ENCODE measurements at regions not wholly inside any gene's neighbourhood (a gene's known extent, or its start where the extent isn't known, plus 50 kb on each side); places are given as distances from the start of the nearest gene placed in this dataset.

GRCh38 chr18:68288408-68288807 is 426.5 kb downstream of the TMX3 start:
- H3K27ac ChIP-seq: no peak overlapping the region
- TF ChIP-seq CTCF (IDR thresholded peaks at IDR 0.05): no peak
- no peaks in the 10 kb centered on the region for H3K27me3 ChIP-seq (ENCODE audit: control insufficient read depth, insufficient read depth, low read length)
- no peaks in the 10 kb centered on the region for H3K4me1 ChIP-seq
- no peak overlapping the region for H3K9ac ChIP-seq
- H3K9me3 ChIP-seq (ENCODE audit: control insufficient read depth, low read length): no peaks in the 10 kb centered on the region
- no peak overlapping the region for H3K4me2 ChIP-seq (ENCODE audit: low read length)
- H3K4me3 ChIP-seq (ENCODE audit: low read depth, low read length): no peak overlapping the region
- H2AFZ ChIP-seq: no peak overlapping the region
- H3K79me2 ChIP-seq: no peaks in the 10 kb centered on the region
- no peaks in the 10 kb centered on the region for H3K36me3 ChIP-seq (ENCODE audit: control insufficient read depth, insufficient read depth, low read length)

DNA sequence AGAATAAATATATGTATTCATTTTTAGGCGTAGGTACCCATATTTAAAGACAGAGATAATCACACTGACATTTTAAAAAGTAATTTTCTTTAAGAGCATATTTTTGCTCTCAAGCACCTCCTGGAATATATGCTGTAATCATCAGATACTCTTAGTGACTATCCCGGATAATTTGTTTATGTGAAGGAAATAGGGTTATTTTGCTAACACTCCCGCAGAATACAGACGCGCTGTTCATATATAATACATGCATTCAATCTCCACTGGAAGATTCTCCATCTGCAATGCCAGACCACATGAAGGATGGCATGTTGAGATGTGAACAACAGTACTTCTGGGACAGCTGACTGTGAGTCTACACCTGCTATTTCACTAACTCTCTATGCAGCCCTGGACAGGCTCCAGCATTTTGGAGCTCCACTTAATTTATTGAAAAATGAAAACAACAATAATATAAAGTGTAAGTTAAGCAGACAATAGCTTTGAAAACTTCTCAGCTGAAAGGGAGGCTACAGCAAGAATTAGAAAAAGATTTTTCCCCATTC is 430.6 kb downstream of the TMX3 start:
- no peaks in the 10 kb centered on the region for H3K36me3 ChIP-seq (ENCODE audit: control insufficient read depth, insufficient read depth, low read length)
- H3K4me3 ChIP-seq (ENCODE audit: low read depth, low read length): no peak overlapping the region
- H3K4me2 ChIP-seq (ENCODE audit: low read length): no peak overlapping the region
- TF ChIP-seq CTCF (IDR thresholded peaks at IDR 0.05): no peak
- H3K79me2 ChIP-seq: no peaks in the 10 kb centered on the region
- H3K4me1 ChIP-seq: no peaks in the 10 kb centered on the region
- no peak overlapping the region for H3K9ac ChIP-seq
- no peak overlapping the region for H3K27ac ChIP-seq
- no peak overlapping the region for H2AFZ ChIP-seq
- no peaks in the 10 kb centered on the region for H3K9me3 ChIP-seq (ENCODE audit: control insufficient read depth, low read length)
- H3K27me3 ChIP-seq (ENCODE audit: control insufficient read depth, insufficient read depth, low read length): no peaks in the 10 kb centered on the region

- no peaks in the 10 kb centered on the region for H3K79me2 ChIP-seq
- H3K4me1 ChIP-seq: no peaks in the 10 kb centered on the region
- H3K27me3 ChIP-seq (ENCODE audit: control insufficient read depth, insufficient read depth, low read length): no peaks in the 10 kb centered on the region
- H2AFZ ChIP-seq: no peak overlapping the region
- H3K36me3 ChIP-seq (ENCODE audit: control insufficient read depth, insufficient read depth, low read length): no peaks in the 10 kb centered on the region
- no peak overlapping the region for H3K9ac ChIP-seq
- TF ChIP-seq CTCF (IDR thresholded peaks at IDR 0.05): no peak
- H3K27ac ChIP-seq: no peak overlapping the region
- no peak overlapping the region for H3K4me3 ChIP-seq (ENCODE audit: low read depth, low read length)
- H3K4me2 ChIP-seq (ENCODE audit: low read length): no peak overlapping the region
- no peaks in the 10 kb centered on the region for H3K9me3 ChIP-seq (ENCODE audit: control insufficient read depth, low read length)
Measured at GRCh38 chr18:68283834-68284233, 431.1 kb downstream of the TMX3 start.

GRCh38 chr18:68282232-68282631 is 432.7 kb downstream of the TMX3 start:
- no peak overlapping the region for H2AFZ ChIP-seq
- no peak for TF ChIP-seq CTCF (IDR thresholded peaks at IDR 0.05)
- H3K9ac ChIP-seq: no peak overlapping the region
- no peak overlapping the region for H3K4me2 ChIP-seq (ENCODE audit: low read length)
- no peaks in the 10 kb centered on the region for H3K79me2 ChIP-seq
- no peaks in the 10 kb centered on the region for H3K4me1 ChIP-seq
- H3K27ac ChIP-seq: no peak overlapping the region
- H3K9me3 ChIP-seq (ENCODE audit: control insufficient read depth, low read length): no peaks in the 10 kb centered on the region
- no peaks in the 10 kb centered on the region for H3K27me3 ChIP-seq (ENCODE audit: control insufficient read depth, insufficient read depth, low read length)
- H3K4me3 ChIP-seq (ENCODE audit: low read depth, low read length): no peak overlapping the region
- H3K36me3 ChIP-seq (ENCODE audit: control insufficient read depth, insufficient read depth, low read length): no peaks in the 10 kb centered on the region

DNA sequence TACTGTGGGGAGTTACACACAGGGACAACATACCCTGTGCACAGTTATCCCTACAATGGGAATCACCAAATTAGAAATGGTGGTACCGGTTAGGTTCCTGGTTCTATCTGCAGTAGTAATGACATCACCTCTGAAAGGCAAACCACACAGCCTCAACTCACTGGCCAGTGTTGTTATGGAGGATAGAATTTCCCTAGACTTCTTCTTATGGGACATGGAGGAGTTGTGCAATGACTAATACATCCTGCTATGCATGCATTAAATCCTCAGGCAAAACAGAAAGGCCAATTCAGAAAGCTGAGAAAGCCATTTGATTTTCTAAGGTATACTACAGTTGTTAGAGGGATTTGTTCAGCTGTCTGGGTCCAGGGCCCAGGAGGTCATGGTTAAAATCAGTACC is 439.3 kb downstream of the TMX3 start:
- Histone ChIP-seq H3K36me3 (ENCODE audit: control insufficient read depth, insufficient read depth, low read length) (no peaks in the 10 kb centered on the region), H3K27me3 (ENCODE audit: control insufficient read depth, insufficient read depth, low read length) (no peaks in the 10 kb centered on the region), H3K9ac (no peak overlapping the region), H3K4me3 (ENCODE audit: low read depth, low read length) (no peak overlapping the region), H3K4me1 (no peaks in the 10 kb centered on the region), H3K9me3 (ENCODE audit: control insufficient read depth, low read length) (no peaks in the 10 kb centered on the region), H3K79me2 (no peaks in the 10 kb centered on the region), H3K27ac (no peak overlapping the region), H2AFZ (no peak overlapping the region), H3K4me2 (ENCODE audit: low read length) (no peak overlapping the region)
- TF ChIP-seq CTCF (IDR thresholded peaks at IDR 0.05): no peak

Data from parathyroid adenoma (tissue), 2 donors.